Suprapubic skin (tissue), 4 donors: ENCODE measurements at regions not wholly inside any gene's neighbourhood (a gene's known extent, or its start where the extent isn't known, plus 50 kb on each side); places are given as distances from the start of the nearest gene placed in this dataset.

Experiments used
- DNase-seq, 2 donors: peaks; one replicate each; pipeline ENCODE4 v3.0.0-alpha.2; 2019; ENCODE audit warnings: low spot score in 2 of 2
- H3K27ac ChIP-seq: fragments of 200-600 bp; sonication (generic); one replicate; pipeline ENCODE4 v1.5.1; 2019
- H3K27me3 ChIP-seq: fragments of 200-600 bp; sonication (generic); one replicate; pipeline ENCODE4 v1.5.1; 2019
- H3K36me3 ChIP-seq: fragments of 200-600 bp; sonication (generic); one replicate; pipeline ENCODE4 v1.5.1; 2019
- H3K4me1 ChIP-seq: fragments of 200-600 bp; sonication (generic); one replicate; pipeline ENCODE4 v1.5.1; 2019
- H3K4me3 ChIP-seq: fragments of 200-600 bp; sonication (generic); one replicate; pipeline ENCODE4 v1.5.1; 2019; ENCODE audit warnings: mild to moderate bottlenecking
- H3K9me3 ChIP-seq: fragments of 200-600 bp; sonication (generic); one replicate; pipeline ENCODE4 v1.5.1; 2019
- CTCF ChIP-seq, 2 donors: fragments of 200-600 bp in 1 of 2; fragments of 450-650 bp in 1 of 2; sonication (generic) in 1 of 2; IDR thresholded peaks; one replicate each; pipeline ENCODE4 v1.5.1; 2016 to 2019; ENCODE audit warnings: antibody characterized with exemption in 2 of 2, mild to moderate bottlenecking in 1 of 2, moderate library complexity in 1 of 2
- EP300 ChIP-seq: sonication (generic); formaldehyde crosslinking; IDR thresholded peaks from one replicate; pipeline ENCODE4 v1.6.1; 2017; ENCODE audit warnings: antibody characterized with exemption
- POLR2A ChIP-seq, 2 donors: fragments of 450-650 bp; IDR thresholded peaks; one replicate each; pipeline ENCODE4 v1.6.1; 2017; ENCODE audit warnings: antibody characterized with exemption in 2 of 2, mild to moderate bottlenecking in 2 of 2, moderate library complexity in 2 of 2
- POLR2AphosphoS5 ChIP-seq, 3 donors: sonication (generic); formaldehyde crosslinking; IDR thresholded peaks; one replicate each; pipeline ENCODE4 v1.6.1; 2017; ENCODE audit warnings: antibody characterized with exemption in 3 of 3
- WGBS: methylation state at CpG from one replicate; pipeline ENCODE4 v1.1.5; 2018; 5-methylcytosine and 5-hydroxymethylcytosine counted together

DNA sequence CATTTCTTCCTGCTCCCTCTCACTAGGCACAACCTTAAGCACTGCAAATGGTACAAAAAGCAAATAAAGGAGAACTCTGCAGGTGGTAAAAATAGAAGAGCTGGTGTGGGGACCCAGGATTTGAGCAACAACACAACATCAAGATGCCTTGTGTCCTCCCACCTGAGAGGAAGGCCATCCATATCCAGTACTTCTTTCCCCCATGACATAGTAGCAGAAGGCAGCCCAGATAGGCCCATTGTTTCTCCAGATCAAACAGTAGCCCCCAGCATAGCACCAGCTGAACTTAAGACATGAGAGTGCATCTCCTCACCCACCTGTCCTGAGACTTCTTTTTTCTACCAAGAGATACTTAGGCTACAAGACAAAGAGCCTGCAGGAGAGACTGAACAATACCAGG lies 180.5 kb downstream of the GOLGA6L6 start:
- no peak for TF ChIP-seq POLR2A (IDR thresholded peaks at IDR 0.05)
- TF ChIP-seq EP300, result no peak
- no peak for TF ChIP-seq POLR2AphosphoS5 (IDR thresholded peaks at IDR 0.05)
- TF ChIP-seq CTCF (IDR thresholded peaks at IDR 0.05), result no peak
- no peaks in the 10 kb centered on the region for H3K27me3 ChIP-seq
- DNase-seq, result no peak
- H3K36me3 ChIP-seq, result no peaks in the 10 kb centered on the region
- no peak overlapping the region for H3K4me3 ChIP-seq
- no peaks in the 10 kb centered on the region for H3K9me3 ChIP-seq
- no peaks in the 10 kb centered on the region for H3K4me1 ChIP-seq
- H3K27ac ChIP-seq, result no peak overlapping the region

GRCh38 chr15:20358779-20359414 lies 182.7 kb downstream of the GOLGA6L6 start:
- Histone ChIP-seq H3K36me3 (no peaks in the 10 kb centered on the region), H3K9me3 (no peaks in the 10 kb centered on the region), H3K4me1 (no peaks in the 10 kb centered on the region), H3K27me3 (no peaks in the 10 kb centered on the region), H3K27ac (no peak overlapping the region), H3K4me3 (no peak overlapping the region)
- 74% methylated on average over 17 of the region's 17 CpGs for WGBS
- DNase-seq, result no peak
- TF ChIP-seq POLR2A (IDR thresholded peaks at IDR 0.05), result no peak
- TF ChIP-seq POLR2AphosphoS5 (IDR thresholded peaks at IDR 0.05), result no peak
- TF ChIP-seq CTCF (IDR thresholded peaks at IDR 0.05), result no peak
- TF ChIP-seq EP300, result no peak

GRCh38 chr15:20358066-20358778 lies 183.4 kb downstream of the GOLGA6L6 start:
- Histone ChIP-seq H3K9me3 (no peaks in the 10 kb centered on the region), H3K36me3 (no peaks in the 10 kb centered on the region), H3K4me1 (no peaks in the 10 kb centered on the region), H3K4me3 (no peak overlapping the region), H3K27me3 (no peaks in the 10 kb centered on the region), H3K27ac (no peak overlapping the region)
- TF ChIP-seq CTCF (IDR thresholded peaks at IDR 0.05), result no peak
- TF ChIP-seq EP300, result no peak
- TF ChIP-seq POLR2AphosphoS5 (IDR thresholded peaks at IDR 0.05), result no peak
- TF ChIP-seq POLR2A (IDR thresholded peaks at IDR 0.05), result no peak
- 93% methylated on average over 27 of the region's 28 CpGs for WGBS
- DNase-seq, result peak; percentile 67 to 83

DNA sequence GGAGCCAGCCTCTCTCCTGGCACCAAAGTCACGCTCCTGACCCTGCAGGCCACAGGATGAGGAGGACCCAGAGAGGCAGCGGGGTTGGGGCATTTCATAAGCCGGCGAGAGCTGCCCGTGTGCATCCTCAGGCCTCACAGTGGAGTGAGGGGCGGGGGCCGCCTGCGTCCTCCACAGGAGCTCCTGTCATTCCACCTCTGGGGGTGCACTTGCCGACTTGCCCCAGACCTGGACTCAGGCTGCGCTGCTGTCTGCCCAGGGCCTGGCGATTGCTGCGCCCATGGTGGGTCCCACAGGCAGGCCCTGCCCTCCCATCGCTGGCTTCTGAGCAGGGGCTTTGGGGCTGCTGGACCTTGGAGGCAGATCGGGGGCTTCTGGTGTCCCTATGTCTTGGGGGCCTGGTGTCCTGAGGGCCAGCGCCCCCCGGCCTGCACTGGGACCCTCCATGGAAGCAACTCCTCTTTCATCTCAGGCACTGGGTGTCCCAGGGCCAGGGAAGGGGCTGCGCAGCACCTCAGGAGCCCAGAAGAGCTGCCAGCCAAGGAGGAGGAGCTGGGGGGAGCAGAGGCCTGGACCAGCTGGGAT lies 184.0 kb downstream of the GOLGA6L6 start:
- peak; percentile 64 to 80 for DNase-seq
- WGBS, result 88% methylated on average over 17 of the region's 17 CpGs
- TF ChIP-seq POLR2AphosphoS5 (IDR thresholded peaks at IDR 0.05) (no peak), CTCF (IDR thresholded peaks at IDR 0.05) (no peak), POLR2A (IDR thresholded peaks at IDR 0.05) (no peak), EP300 (no peak)

GRCh38 chr15:20356911-20357480 lies 184.6 kb downstream of the GOLGA6L6 start:
- no peaks in the 10 kb centered on the region for H3K36me3 ChIP-seq
- TF ChIP-seq POLR2A (IDR thresholded peaks at IDR 0.05), result no peak
- TF ChIP-seq POLR2AphosphoS5 (IDR thresholded peaks at IDR 0.05), result no peak
- H3K4me3 ChIP-seq, result no peak overlapping the region
- no peak overlapping the region for H3K27ac ChIP-seq
- peak; percentile 56 to 77 for DNase-seq
- H3K9me3 ChIP-seq, result no peaks in the 10 kb centered on the region
- no peaks in the 10 kb centered on the region for H3K4me1 ChIP-seq
- WGBS, result 83% methylated on average over 18 of the region's 18 CpGs
- H3K27me3 ChIP-seq, result no peaks in the 10 kb centered on the region

More for the DNA sequence above, 184.0 kb downstream of the GOLGA6L6 start:
- Histone ChIP-seq H3K4me3 (no peak overlapping the region), H3K27ac (no peak overlapping the region), H3K4me1 (no peaks in the 10 kb centered on the region), H3K36me3 (no peaks in the 10 kb centered on the region), H3K9me3 (no peaks in the 10 kb centered on the region), H3K27me3 (no peaks in the 10 kb centered on the region)
